Tibial nerve (tissue), 3 donors: ENCODE measurements at regions not wholly inside any gene's neighbourhood (a gene's known extent, or its start where the extent isn't known, plus 50 kb on each side); places are given as distances from the start of the nearest gene placed in this dataset.

Experiments
- CTCF ChIP-seq, 5 experiments: fragments of 200-600 bp in 3 of 5; fragments of 450-650 bp in 2 of 5; sonication (generic) in 3 of 5; IDR thresholded peaks; one replicate each; pipeline ENCODE4 v1.5.1; 2016 to 2019; ENCODE audit warnings: antibody characterized with exemption in 5 of 5, mild to moderate bottlenecking in 3 of 5, moderate library complexity in 2 of 5
- POLR2A ChIP-seq, 2 donors: fragments of 450-650 bp; IDR thresholded peaks; one replicate each; pipeline ENCODE4 v1.6.1; 2017; ENCODE audit warnings: antibody characterized with exemption in 2 of 2, mild to moderate bottlenecking in 2 of 2, moderate library complexity in 2 of 2

GRCh38 chr6:145539831-145540230 is 195.5 kb downstream of the EPM2A start:
- TF ChIP-seq CTCF (IDR thresholded peaks at IDR 0.05) (no peak), POLR2A (IDR thresholded peaks at IDR 0.05) (no peak)
